Tibial nerve (tissue), 4 donors: ENCODE measurements at regions not wholly inside any gene's neighbourhood (a gene's known extent, or its start where the extent isn't known, plus 50 kb on each side); places are given as distances from the start of the nearest gene placed in this dataset.
"Not testable (repeated sequence)": the region's sequence is repeated elsewhere in the genome, so short reads cannot be mapped to it uniquely, and the experiment has no call there.

Experiments used
- EP300 ChIP-seq, 2 donors: sonication (generic); formaldehyde crosslinking; IDR thresholded peaks; one replicate each; pipeline ENCODE4 v1.6.1; 2017; ENCODE audit warnings: antibody characterized with exemption in 2 of 2, mild to moderate bottlenecking in 1 of 2
- POLR2A ChIP-seq, 2 donors: fragments of 450-650 bp; IDR thresholded peaks; one replicate each; pipeline ENCODE4 v1.6.1; 2017; ENCODE audit warnings: antibody characterized with exemption in 2 of 2, mild to moderate bottlenecking in 2 of 2, moderate library complexity in 2 of 2
- TF ChIP-seq, protein P1 (sequence below), 5 experiments: fragments of 200-600 bp in 3 of 5; fragments of 450-650 bp in 2 of 5; sonication (generic) in 3 of 5; IDR thresholded peaks; one replicate each; pipeline ENCODE4 v1.5.1; 2016 to 2019; ENCODE audit warnings: antibody characterized with exemption in 5 of 5, mild to moderate bottlenecking in 3 of 5, moderate library complexity in 2 of 5

DNA sequence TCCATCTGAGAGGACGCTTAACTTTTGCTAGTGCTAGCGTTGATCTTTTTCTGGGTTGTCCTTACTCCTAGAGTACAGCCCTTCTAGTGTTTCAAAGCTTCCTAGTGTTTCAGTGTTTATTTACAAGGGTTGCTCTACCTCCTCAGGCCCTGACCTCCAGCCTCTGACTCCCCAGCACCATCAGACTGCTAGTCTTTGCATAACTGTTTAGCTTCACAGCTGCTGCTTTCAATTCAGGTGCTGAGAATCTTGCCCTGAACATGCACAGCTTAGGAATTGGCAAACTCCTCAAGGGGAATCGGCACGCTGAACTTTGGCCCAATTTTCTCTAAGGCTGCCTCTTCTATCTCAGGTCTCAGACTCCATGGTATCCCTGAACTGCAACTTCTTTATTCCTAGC is 52.9 kb downstream of the OR52B4 start:
- not testable (repeated sequence) for TF ChIP-seq EP300, POLR2A (IDR thresholded peaks at IDR 0.05)
- TF ChIP-seq, protein P1, sequence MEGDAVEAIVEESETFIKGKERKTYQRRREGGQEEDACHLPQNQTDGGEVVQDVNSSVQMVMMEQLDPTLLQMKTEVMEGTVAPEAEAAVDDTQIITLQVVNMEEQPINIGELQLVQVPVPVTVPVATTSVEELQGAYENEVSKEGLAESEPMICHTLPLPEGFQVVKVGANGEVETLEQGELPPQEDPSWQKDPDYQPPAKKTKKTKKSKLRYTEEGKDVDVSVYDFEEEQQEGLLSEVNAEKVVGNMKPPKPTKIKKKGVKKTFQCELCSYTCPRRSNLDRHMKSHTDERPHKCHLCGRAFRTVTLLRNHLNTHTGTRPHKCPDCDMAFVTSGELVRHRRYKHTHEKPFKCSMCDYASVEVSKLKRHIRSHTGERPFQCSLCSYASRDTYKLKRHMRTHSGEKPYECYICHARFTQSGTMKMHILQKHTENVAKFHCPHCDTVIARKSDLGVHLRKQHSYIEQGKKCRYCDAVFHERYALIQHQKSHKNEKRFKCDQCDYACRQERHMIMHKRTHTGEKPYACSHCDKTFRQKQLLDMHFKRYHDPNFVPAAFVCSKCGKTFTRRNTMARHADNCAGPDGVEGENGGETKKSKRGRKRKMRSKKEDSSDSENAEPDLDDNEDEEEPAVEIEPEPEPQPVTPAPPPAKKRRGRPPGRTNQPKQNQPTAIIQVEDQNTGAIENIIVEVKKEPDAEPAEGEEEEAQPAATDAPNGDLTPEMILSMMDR (IDR thresholded peaks at IDR 0.05), result not testable (repeated sequence)
